SU-DHL-6 (cell line): ENCODE measurements at regions not wholly inside any gene's neighbourhood (a gene's known extent, or its start where the extent isn't known, plus 50 kb on each side); places are given as distances from the start of the nearest gene placed in this dataset.

Experiments used
- EZH2phosphoT487 ChIP-seq: fragments of 200-600 bp; sonication (generic), shearing (Covaris generic); conservative IDR thresholded peaks from 2 replicates; pipeline ENCODE4 v1.6.1; 2018; ENCODE audit warnings: mild to moderate bottlenecking, antibody characterized with exemption, low read length, moderate library complexity, mixed read lengths
- TF ChIP-seq, protein P1 (sequence below): fragments of 200-600 bp; sonication (generic); IDR thresholded peaks from one replicate; pipeline ENCODE4 v1.5.1; 2017; ENCODE audit warnings: antibody characterized with exemption, mild to moderate bottlenecking, low read length, moderate library complexity; ENCODE audit not compliant: insufficient read depth, poor library complexity, severe bottlenecking

DNA sequence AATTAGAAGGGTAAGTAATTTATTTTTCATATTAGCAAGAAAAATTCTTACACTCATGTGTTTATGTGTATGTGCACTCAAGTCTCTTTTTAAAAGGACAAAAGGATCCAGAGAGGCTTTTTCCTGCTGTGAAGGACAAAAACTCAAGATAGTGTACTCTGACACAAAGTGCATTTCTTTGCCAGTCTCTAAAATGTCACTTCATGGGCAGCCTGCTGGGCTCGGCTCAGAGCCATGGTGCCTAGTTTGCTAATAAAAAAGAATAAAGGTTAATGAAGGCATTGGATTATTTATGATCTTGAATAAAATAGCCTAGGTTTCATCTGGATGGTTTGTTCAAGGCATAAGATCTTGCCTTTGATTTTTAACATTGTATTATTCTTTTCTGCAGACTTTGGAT lies 989.0 kb downstream of the TBL1XR1 start:
- TF ChIP-seq, protein P1, sequence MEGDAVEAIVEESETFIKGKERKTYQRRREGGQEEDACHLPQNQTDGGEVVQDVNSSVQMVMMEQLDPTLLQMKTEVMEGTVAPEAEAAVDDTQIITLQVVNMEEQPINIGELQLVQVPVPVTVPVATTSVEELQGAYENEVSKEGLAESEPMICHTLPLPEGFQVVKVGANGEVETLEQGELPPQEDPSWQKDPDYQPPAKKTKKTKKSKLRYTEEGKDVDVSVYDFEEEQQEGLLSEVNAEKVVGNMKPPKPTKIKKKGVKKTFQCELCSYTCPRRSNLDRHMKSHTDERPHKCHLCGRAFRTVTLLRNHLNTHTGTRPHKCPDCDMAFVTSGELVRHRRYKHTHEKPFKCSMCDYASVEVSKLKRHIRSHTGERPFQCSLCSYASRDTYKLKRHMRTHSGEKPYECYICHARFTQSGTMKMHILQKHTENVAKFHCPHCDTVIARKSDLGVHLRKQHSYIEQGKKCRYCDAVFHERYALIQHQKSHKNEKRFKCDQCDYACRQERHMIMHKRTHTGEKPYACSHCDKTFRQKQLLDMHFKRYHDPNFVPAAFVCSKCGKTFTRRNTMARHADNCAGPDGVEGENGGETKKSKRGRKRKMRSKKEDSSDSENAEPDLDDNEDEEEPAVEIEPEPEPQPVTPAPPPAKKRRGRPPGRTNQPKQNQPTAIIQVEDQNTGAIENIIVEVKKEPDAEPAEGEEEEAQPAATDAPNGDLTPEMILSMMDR: no peak
- no peak for TF ChIP-seq EZH2phosphoT487
